GM12874 (cell line): ENCODE measurements at regions not wholly inside any gene's neighbourhood (a gene's known extent, or its start where the extent isn't known, plus 50 kb on each side); places are given as distances from the start of the nearest gene placed in this dataset.

Experiments used
- TF ChIP-seq, protein P1 (sequence below): IDR thresholded peaks from 2 replicates; pipeline ENCODE4 v1.5.1; 2011; ENCODE audit warnings: low read depth, mild to moderate bottlenecking, control low read depth, low read length, moderate library complexity; ENCODE audit not compliant: insufficient read depth

- TF ChIP-seq, protein P1, sequence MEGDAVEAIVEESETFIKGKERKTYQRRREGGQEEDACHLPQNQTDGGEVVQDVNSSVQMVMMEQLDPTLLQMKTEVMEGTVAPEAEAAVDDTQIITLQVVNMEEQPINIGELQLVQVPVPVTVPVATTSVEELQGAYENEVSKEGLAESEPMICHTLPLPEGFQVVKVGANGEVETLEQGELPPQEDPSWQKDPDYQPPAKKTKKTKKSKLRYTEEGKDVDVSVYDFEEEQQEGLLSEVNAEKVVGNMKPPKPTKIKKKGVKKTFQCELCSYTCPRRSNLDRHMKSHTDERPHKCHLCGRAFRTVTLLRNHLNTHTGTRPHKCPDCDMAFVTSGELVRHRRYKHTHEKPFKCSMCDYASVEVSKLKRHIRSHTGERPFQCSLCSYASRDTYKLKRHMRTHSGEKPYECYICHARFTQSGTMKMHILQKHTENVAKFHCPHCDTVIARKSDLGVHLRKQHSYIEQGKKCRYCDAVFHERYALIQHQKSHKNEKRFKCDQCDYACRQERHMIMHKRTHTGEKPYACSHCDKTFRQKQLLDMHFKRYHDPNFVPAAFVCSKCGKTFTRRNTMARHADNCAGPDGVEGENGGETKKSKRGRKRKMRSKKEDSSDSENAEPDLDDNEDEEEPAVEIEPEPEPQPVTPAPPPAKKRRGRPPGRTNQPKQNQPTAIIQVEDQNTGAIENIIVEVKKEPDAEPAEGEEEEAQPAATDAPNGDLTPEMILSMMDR: no peak
Observed at GRCh38 chr10:47053081-47053798, 142.0 kb downstream of the PTPN20 start.

- TF ChIP-seq, protein P1: no peak
Observed at GRCh38 chr10:47054974-47055373, 143.7 kb downstream of the PTPN20 start.

- TF ChIP-seq, protein P1: no peak
Observed at GRCh38 chr10:47055386-47056246, 144.4 kb downstream of the PTPN20 start.

DNA sequence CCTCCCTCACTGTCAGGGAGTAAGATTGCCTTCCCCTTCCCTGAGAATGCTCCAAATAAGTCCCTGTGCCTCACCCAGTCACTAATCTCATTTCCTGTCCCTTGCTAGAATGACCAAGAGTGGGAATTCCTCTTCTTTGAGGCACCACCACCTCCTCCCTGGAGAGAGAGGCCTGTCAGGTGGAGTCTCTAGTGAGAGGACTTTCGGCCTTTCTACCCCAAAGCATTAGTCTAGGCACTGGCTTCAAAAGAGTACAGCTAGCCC, 145.0 kb downstream of the PTPN20 start:
- TF ChIP-seq, protein P1: no peak

- TF ChIP-seq, protein P1: no peak
Observed at GRCh38 chr10:47057471-47057870, 146.2 kb downstream of the PTPN20 start.

GRCh38 chr10:47058032-47058702, 146.9 kb downstream of the PTPN20 start:
- TF ChIP-seq, protein P1: no peak

GRCh38 chr10:47058961-47059391, 147.7 kb downstream of the PTPN20 start:
- TF ChIP-seq, protein P1: no peak
